H1 (cell line): ENCODE measurements at regions not wholly inside any gene's neighbourhood (a gene's known extent, or its start where the extent isn't known, plus 50 kb on each side); places are given as distances from the start of the nearest gene placed in this dataset.

Experiments
- EGR1 ChIP-seq: IDR thresholded peaks from 2 replicates; pipeline ENCODE4 v1.6.1; 2011; ENCODE audit warnings: low read depth, low read length, borderline replicate concordance
- EP300 ChIP-seq, 2 experiments: IDR thresholded peaks; 1 replicate in 1 of 2; 2 replicates in 1 of 2; pipeline ENCODE4 v1.6.1; 2011 to 2012; ENCODE audit warnings: low read depth in 2 of 2, low read length in 2 of 2, mild to moderate bottlenecking in 2 of 2, borderline replicate concordance in 1 of 2, inconsistent platforms in 1 of 2, moderate library complexity in 1 of 2
- EZH2 ChIP-seq: fragments of 200-600 bp; sonication (generic); IDR thresholded peaks from 2 replicates; pipeline ENCODE4 v1.7.1; 2012; ENCODE audit warnings: low read depth, mild to moderate bottlenecking, moderate library complexity, low read length, inconsistent platforms; ENCODE audit not compliant: severe bottlenecking
- SIX5 ChIP-seq: IDR thresholded peaks from 2 replicates; pipeline ENCODE4 v1.6.1; 2011; ENCODE audit warnings: mild to moderate bottlenecking, low read depth, low read length

DNA sequence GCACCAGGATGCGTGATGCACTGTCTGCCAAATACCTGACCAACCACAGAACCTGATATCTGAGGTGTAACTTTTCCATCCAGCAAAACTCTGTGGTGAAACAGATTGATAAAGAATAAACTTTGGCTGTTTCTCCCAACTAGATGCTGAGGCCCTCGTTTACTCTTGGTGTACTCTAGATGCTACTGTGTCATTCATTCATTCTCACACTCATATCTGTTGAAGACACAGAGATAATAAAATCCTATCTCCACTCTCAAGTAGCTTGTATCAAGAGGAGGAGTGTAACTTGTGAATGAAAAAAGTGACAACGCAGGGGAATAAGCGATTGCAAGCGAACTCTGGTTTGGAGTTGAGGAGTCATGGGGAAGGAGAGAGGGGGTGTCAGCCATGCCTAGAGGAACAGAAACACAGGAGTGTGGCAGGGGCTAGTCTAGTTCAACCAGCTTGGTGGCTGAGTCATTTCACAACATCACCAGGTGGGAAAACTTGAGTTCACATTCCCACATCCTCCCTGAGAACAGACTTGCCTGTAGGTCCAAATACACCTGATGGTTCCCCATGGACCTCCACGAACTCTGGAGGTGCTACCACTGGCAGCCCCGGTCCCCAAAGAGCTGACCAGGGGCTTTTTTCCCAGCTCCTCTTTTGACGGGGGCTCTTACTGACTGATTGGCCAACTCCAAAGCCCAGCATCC, 73.3 kb upstream of the SNRK start:
- TF ChIP-seq SIX5: no peak
- TF ChIP-seq EGR1: no peak
- no peak for TF ChIP-seq EP300 (IDR thresholded peaks at IDR 0.05; ENCODE audit: borderline replicate concordance in 1 of 2, low read depth in 2 of 2, low read length in 2 of 2)
- no peak for TF ChIP-seq EZH2
